ELR (cell line): ENCODE measurements at regions not wholly inside any gene's neighbourhood (a gene's known extent, or its start where the extent isn't known, plus 50 kb on each side); places are given as distances from the start of the nearest gene placed in this dataset.

Experiments used
- DNase-seq: peaks from one replicate; pipeline ENCODE4 v3.0.0-alpha.2; 2015; ENCODE audit warnings: low read depth

DNA sequence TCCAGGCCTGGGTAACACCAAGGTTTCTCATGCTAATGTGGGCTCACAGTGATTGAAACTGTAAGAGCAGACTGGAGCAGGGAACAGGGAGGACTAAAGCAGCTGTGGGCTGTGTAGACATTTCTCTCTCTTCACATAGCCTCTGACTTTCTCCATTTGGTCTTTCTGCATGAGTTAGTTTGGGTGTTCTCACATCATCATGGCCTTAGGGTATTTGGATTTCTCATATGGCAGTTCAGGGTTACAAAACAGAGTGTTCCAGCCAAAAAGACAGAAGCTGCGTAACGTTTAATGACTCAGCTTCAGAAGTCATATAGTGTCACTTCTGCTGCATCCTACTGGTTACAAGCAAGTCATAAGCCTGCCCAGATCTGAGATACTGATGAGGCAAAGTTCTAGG lies 52.0 kb upstream of the OSBPL8 start:
- peak; percentile 95 for DNase-seq

DNA sequence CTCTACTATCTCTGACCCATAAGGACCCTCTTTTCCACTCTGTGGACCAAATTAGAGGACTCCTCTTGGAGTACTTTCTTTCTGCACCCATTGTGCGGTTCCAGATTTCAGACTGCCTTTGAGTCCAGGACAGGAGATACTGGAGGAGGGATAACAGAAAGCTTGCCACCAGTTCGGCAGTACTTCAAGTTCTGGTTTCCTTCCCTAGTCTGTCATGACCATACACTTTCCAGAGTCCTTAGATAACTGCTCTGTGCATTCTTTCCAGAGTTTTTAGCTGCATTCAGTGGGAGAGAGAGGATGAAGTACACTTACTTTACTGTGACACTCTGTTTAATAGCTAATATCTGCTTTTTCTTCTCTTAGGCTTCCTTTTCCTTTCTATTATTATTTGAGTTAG lies 54.8 kb upstream of the OSBPL8 start:
- DNase-seq = no peak

DNA sequence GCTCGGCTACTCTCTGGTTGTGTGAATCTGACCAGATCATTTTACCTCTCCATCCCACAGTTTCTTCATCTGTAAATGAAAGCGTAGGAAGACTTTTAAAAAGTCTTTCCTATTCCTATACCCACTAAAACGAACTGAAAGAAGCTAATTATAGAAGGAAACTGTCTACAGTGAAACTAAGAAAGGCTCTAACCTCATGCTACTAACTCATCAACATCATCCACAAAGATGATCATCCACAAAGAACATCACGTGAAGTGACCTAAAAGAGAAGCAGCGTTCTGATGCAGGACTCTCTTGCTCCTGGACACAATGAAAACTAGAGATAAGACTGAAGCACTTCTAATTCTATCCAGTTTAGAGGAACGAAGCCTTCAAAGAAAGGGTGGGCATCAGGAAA lies 58.5 kb upstream of the OSBPL8 start:
- no peak for DNase-seq

- peak; percentile 74 for DNase-seq
Measured at GRCh38 chr12:76621582-76622024, 62.0 kb upstream of the OSBPL8 start.

DNA sequence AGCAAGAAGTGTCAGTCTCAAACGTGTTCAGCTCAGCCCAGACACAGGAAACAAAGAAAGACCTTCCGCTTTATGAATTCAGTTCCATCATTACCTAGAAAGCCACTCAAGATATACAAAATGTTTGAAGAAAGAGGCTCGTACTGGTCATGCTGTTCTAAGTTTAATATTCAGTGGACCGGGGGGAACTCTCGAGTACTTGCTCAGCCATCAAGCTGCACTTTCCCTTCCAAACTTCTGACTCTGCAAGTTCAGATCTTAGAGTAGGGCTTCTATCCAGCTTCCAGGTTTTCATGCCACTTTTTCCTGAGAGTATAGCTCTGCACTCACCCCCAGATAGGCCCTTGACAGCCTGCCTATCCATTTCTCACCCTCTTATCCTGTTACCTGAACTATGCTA lies 62.8 kb upstream of the OSBPL8 start:
- no peak for DNase-seq

- no peak for DNase-seq
Measured at GRCh38 chr12:76622915-76623314, 63.3 kb upstream of the OSBPL8 start.

- peak; percentile 65 for DNase-seq
Measured at GRCh38 chr12:76623931-76624330, 64.4 kb upstream of the OSBPL8 start.

GRCh38 chr12:76627346-76628135 lies 68.0 kb upstream of the OSBPL8 start:
- DNase-seq = no peak

- DNase-seq = no peak
Measured at GRCh38 chr12:76628745-76629144, 69.2 kb upstream of the OSBPL8 start.

- no peak for DNase-seq
Measured at GRCh38 chr12:76631741-76632140, 72.2 kb upstream of the OSBPL8 start.

- no peak for DNase-seq
Measured at GRCh38 chr12:76633415-76633814, 73.8 kb upstream of the OSBPL8 start.

DNA sequence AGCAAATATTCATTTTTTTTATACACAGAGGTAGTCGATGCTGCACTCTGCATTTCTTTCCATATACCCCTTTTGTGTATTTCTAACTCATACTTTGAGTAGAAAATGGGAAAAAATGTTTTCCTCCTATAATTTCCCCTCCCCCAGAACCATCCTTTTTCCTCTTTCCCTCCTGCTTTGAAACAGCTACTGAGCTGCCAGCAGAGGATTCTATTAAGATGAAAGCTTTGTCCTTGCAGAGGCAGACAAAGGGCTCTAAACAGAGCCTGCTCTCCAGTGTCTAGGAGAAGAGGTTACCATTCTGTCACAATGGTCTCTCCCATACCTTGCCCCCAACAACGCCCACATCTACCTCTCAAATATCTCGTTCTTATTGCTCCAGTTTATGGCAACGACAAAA lies 74.6 kb upstream of the OSBPL8 start:
- DNase-seq = no peak

DNA sequence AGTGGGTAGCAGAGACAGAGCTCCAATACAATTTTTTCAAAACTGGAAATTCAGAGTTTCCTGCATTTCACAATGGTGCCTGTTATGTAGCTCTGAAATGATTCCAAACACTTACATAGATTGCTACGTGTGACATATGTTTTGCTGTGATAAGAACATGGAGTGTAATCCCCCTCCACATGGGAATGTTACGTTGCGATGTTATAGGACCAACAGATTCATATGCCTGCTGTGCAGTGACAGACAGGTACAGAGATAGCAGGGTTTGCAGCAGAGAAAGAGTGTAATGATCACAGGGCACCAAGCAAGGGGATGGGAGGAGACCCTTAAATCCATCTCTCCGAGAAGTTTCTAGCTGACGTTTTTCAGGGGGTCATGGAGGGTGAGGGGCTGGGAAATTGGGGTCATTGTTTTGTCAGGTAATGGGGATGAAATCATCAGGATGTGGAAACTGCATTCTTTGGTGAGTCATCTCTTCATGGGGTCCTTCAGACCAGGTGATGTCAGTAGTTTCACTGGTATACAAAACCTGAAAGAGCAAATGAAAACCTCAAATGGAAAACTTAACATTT lies 76.6 kb upstream of the OSBPL8 start:
- DNase-seq = peak; percentile 68

DNA sequence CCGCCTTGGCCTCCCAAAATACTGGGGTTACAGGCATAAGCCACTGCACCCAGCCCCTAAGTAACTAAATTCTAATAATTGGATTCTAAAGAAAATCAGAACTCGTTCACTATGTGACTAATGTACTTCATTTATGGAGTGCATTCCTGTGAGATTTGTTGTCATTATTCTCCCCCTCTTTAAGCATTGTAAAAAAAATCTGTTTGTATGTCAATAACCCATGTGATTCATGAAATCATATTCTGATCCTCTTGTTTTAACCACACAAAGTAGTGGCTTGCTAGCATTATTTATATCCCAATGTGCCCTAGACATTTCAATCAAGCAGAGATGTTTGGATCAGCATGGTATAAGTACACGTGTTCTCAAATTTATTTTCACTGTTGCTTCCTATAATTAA lies 78.2 kb upstream of the OSBPL8 start:
- DNase-seq = peak; percentile 93

GRCh38 chr12:76639646-76640045 lies 80.1 kb upstream of the OSBPL8 start:
- no peak for DNase-seq

DNA sequence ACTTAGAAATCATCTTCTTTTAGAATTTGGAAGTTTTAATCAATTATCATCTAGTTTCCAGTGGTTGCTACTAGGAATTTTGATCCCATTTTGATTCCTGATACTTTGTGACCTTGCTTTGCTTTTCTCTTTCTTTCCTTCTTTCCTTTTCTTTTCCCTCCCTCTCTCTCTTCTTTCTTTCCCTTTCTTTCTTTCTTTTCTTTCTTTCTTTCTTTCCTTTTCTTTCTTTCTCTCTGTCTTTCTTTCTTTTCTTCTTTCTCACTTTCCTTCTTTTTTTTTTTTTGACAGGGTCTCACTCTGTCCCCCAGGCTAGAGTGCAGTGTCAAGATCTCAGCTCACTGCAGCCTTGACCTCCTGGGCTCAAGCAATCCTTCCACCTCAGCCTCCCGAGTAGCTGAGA lies 81.5 kb upstream of the OSBPL8 start:
- DNase-seq = no peak

GRCh38 chr12:76641961-76642360 lies 82.4 kb upstream of the OSBPL8 start:
- DNase-seq = peak; percentile 18

DNA sequence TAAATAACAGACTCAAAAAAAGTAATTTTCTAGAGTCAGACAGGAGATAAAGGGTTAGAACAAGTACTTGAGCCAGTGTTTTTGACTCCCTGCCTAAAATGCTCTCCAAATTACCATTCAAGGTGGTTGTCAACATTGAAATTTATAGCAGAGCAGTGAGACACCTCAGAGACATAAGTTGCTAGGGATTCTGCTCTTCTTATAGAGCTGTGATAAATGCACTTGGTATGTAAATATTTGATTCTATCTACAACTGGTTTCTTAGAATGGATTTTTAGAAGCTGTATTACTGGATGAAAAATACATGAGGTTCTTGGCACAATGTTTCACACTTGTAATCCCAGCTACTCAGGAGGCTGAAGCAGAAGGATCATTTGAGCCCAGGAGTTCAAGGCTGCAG lies 83.9 kb upstream of the OSBPL8 start:
- peak; percentile 67 for DNase-seq

DNA sequence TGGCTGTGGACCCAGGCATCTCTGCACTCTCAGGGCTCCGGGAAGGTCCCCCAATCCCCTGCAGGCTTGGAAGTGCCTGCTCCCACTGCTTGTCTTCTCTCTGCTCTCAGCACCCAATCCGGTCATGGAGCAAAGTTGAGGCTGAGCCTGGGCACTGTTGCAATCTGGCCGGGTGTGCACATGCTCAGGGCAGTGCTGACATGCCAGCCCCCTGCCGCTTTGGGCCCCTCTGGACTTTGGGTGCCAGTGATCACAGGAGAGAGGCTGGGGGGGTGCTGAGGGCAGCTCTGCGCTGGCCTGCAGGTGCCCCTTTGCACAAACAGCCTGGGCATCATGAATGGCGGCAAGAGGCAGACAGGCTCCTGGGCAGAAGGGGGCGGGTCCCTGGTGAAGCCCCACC lies 85.4 kb upstream of the OSBPL8 start:
- no peak for DNase-seq

GRCh38 chr12:76645934-76646333 lies 86.4 kb upstream of the OSBPL8 start:
- DNase-seq = no peak

DNA sequence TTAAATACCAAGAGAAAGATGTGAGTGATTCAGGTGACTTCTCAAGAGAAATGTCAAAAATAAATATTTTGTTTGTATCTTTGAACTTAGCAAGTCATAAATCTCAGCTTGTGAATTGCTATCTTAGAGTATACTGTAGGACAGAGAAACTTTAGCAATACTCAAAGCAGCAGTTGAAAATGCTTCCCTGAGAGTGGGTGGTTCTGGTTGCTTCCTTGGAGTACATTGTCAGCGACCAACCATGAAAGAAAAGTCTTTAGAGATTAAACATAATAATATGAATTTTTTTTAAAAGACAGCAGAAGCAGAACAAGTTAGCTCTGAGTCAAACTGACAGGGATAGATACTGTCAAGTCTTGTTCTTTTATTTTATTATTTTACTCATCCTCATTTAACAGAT lies 86.8 kb upstream of the OSBPL8 start:
- no peak for DNase-seq

- DNase-seq = peak; percentile 55
Measured at GRCh38 chr12:76649099-76649498, 89.5 kb upstream of the OSBPL8 start.

DNA sequence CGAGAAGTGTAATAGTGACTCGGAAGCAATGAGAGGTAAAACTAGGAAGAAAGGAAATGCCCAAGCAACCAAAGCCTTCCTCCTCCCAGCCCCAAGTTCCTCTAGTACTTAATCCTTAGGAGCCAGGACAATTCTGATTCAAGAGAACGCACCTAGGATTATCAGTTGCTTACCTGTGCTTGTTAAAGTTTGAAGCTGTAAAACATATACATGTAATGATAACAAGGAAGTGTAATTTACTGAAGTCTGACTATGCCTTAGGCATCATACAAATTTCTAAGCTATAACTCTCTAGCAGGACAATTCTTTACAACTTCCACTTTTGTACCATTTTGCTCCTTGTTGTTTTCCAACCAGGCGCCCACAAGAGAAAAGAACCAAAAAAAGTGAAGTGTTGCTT lies 92.8 kb upstream of the OSBPL8 start:
- no peak for DNase-seq

- no peak for DNase-seq
Measured at GRCh38 chr12:76653342-76653741, 93.8 kb upstream of the OSBPL8 start.
